HepG2 (cell line): ENCODE measurements at regions not wholly inside any gene's neighbourhood (a gene's known extent, or its start where the extent isn't known, plus 50 kb on each side); places are given as distances from the start of the nearest gene placed in this dataset.

Experiments
- ATAC-seq: fragments of 200-7000 bp; cut with Tn5 transposase; 3 replicates; pipeline ENCODE4 v1.9.1; 2020; ENCODE audit warnings: mild to moderate bottlenecking, moderate library complexity
- BruUV-seq: library from RNA; stranded (reverse); fragments of 400-500 nt; replicated peaks from 2 replicates; lab custom pipeline; 2021; lab: Mats Ljungman, UMichigan
- CTCF ChIA-PET: fragments of 300-600 bp; formaldehyde crosslinking; extraction: SDS; loops from one replicate; lab custom pipeline; 2021; ENCODE audit warnings: low total read pairs, inconsistent platforms, low intra/inter-chr PET ratio; lab: Yijun Ruan, JAX
- POLR2A ChIA-PET: fragments of 350-600 bp; sonication (Branson Sonifier 250); formaldehyde crosslinking; loops from one replicate; lab custom pipeline; 2020; ENCODE audit warnings: antibody characterized with exemption, inconsistent platforms; lab: Yijun Ruan, JAX
- DNase-seq: peaks from one replicate; pipeline ENCODE4 v3.0.0-alpha.2; 2015; ENCODE audit warnings: low spot score
- FAIRE-seq: peaks from 3 replicates; lab custom pipeline; 2011; peaks lifted over from hg19 to GRCh38; lab: Jason Lieb, UNC
- H2AFZ ChIP-seq: one replicate; pipeline ENCODE4 v1.6.1; 2011; ENCODE audit warnings: low read length, inconsistent platforms
- H3K27ac ChIP-seq: fragments of 300-600 bp; 3 replicates; pipeline ENCODE4 v1.8.0; 2011; ENCODE audit warnings: mixed run types, mild to moderate bottlenecking, mixed read lengths, low read length, inconsistent platforms; ENCODE audit not compliant: insufficient read depth; ENCODE audit errors: extremely low read length
- H3K27me3 ChIP-seq, 2 experiments: fragments of 200-600 bp in 1 of 2; 2 replicates in 1 of 2; 3 replicates in 1 of 2; pipeline versions ENCODE4 v1.6.0 to v1.8.0; 2011; ENCODE audit warnings: low read length in 2 of 2, mild to moderate bottlenecking in 2 of 2, moderate library complexity in 2 of 2, inconsistent platforms in 1 of 2; ENCODE audit not compliant: insufficient read depth in 2 of 2, control insufficient read depth in 1 of 2
- H3K36me3 ChIP-seq, 2 experiments: fragments of 200-600 bp in 1 of 2; replicated peaks in 1 of 2; 2 replicates in 1 of 2; 3 replicates in 1 of 2; pipeline versions ENCODE4 v1.5.1 to v1.8.0; 2011; ENCODE audit warnings: low read length in 2 of 2, inconsistent platforms in 1 of 2; ENCODE audit not compliant: insufficient read depth in 2 of 2, control insufficient read depth in 1 of 2
- H3K4me1 ChIP-seq: 2 replicates; pipeline ENCODE4 v1.5.1; 2012; ENCODE audit warnings: low read length, inconsistent platforms; ENCODE audit not compliant: insufficient read depth
- H3K4me2 ChIP-seq: 2 replicates; pipeline ENCODE4 v1.6.0; 2011; ENCODE audit warnings: low read depth, low read length, inconsistent platforms
- H3K4me3 ChIP-seq, 3 experiments: fragments of 200-600 bp in 1 of 3; sonication (generic), shearing (Covaris generic) in 1 of 3; replicated peaks in 1 of 3; 2 replicates each; pipeline ENCODE4 v1.5.1; 2011 to 2016; ENCODE audit warnings: low read length in 3 of 3, inconsistent platforms in 2 of 3, low read depth in 2 of 3, mild to moderate bottlenecking in 2 of 3, control low read depth in 1 of 3, mixed read lengths in 1 of 3; ENCODE audit not compliant: insufficient read depth in 1 of 3
- H3K79me2 ChIP-seq: one replicate; pipeline ENCODE4 v1.6.1; 2011; ENCODE audit warnings: low read length, inconsistent platforms; ENCODE audit not compliant: insufficient read depth
- H3K9ac ChIP-seq: 2 replicates; pipeline ENCODE4 v1.6.0; 2011; ENCODE audit warnings: mild to moderate bottlenecking, low read depth, low read length, inconsistent platforms; ENCODE audit not compliant: insufficient read depth
- H3K9me3 ChIP-seq: 2 replicates; pipeline ENCODE4 v1.5.1; 2012; ENCODE audit warnings: mild to moderate bottlenecking, low read length
- H4K20me1 ChIP-seq: 2 replicates; pipeline ENCODE4 v1.6.0; 2011; ENCODE audit warnings: inconsistent platforms, mild to moderate bottlenecking, low read length, moderate library complexity; ENCODE audit not compliant: insufficient read depth
- BRCA1 ChIP-seq: sonication (generic); formaldehyde crosslinking; IDR thresholded peaks from 2 replicates; pipeline ENCODE4 v1.4.0; 2020; ENCODE audit warnings: missing genetic modification reagents
- HNF1A ChIP-seq, 2 experiments: sonication (generic) in 1 of 2; formaldehyde crosslinking in 1 of 2; IDR thresholded peaks; 2 replicates each; pipeline versions ENCODE4 v1.4.0 to v1.6.1; 2016 to 2020; ENCODE audit warnings: borderline replicate concordance in 1 of 2, low read depth in 1 of 2, mild to moderate bottlenecking in 1 of 2, missing genetic modification reagents in 1 of 2
- NR2F6 ChIP-seq, 2 experiments: IDR thresholded peaks; 2 replicates each; pipeline ENCODE4 v1.6.1; 2016; ENCODE audit warnings: antibody characterized with exemption in 1 of 2, mild to moderate bottlenecking in 1 of 2
- ZNF350 ChIP-seq: sonication (generic); formaldehyde crosslinking; IDR thresholded peaks from 2 replicates; pipeline ENCODE4 v1.4.0; 2020; ENCODE audit warnings: mild to moderate bottlenecking, low read depth, missing genetic modification reagents, borderline replicate concordance
- WGBS: methylation state at CpG from one replicate; pipeline ENCODE4 v1.1.6; 2017; ENCODE audit warnings: low lambda C conversion rate; 5-methylcytosine and 5-hydroxymethylcytosine counted together
- in situ Hi-C: cut with HindIII; loops from 2 replicates; pipeline ENCODE4 v1.10.0; 2017; ENCODE audit warnings: low pct_unique_long_range_greater_than_20kb; ENCODE audit not compliant: extremely low pct_ligation_motif_present
- intact Hi-C: fragments of 100-400 bp; cut with micrococcal nuclease; formaldehyde crosslinking; loops from one replicate; pipeline ENCODE4 v1.10.0; 2022; ENCODE audit not compliant: unreplicated experiment

GRCh38 chr14:53390008-53390407 is 236.9 kb upstream of the DDHD1 start:
- ATAC-seq, result no peak
- peaks cover 0 to 21% of the 10 kb centered on the region in 2 experiments; a peak in 3 of 5 replicates for H3K27me3 ChIP-seq
- in situ Hi-C loops, result no loop called here
- peaks cover 7% of the 10 kb centered on the region for H3K9me3 ChIP-seq
- CTCF ChIA-PET, result no interaction called here
- intact Hi-C loops, result no loop called here
- BruUV-seq, result no TSS peak
- H3K4me2 ChIP-seq, result no peak overlapping the region
- H3K4me1 ChIP-seq, result no peaks in the 10 kb centered on the region
- H3K27ac ChIP-seq, result no peak overlapping the region
- H2AFZ ChIP-seq, result no peak overlapping the region
- TF ChIP-seq HNF1A (IDR thresholded peaks at IDR 0.05; ENCODE audit: low read depth) (no peak), HNF1A (CRISPR knock-in tag; IDR thresholded peaks at IDR 0.05; ENCODE audit: borderline replicate concordance) (no peak), NR2F6 (IDR thresholded peaks at IDR 0.05) (no peak), NR2F6 (CRISPR knock-in tag; IDR thresholded peaks at IDR 0.05) (no peak), BRCA1 (CRISPR knock-in tag) (no peak), ZNF350 (CRISPR knock-in tag) (no peak)
- no peak for DNase-seq
- POLR2A ChIA-PET, result no interaction called here
- no peaks in the 10 kb centered on the region for H3K36me3 ChIP-seq
- no peaks in the 10 kb centered on the region for H4K20me1 ChIP-seq
- no peaks in the 10 kb centered on the region for H3K79me2 ChIP-seq
- no peak overlapping the region for H3K4me3 ChIP-seq
- WGBS, result 4% methylated on average over 7 of the region's 7 CpGs
- H3K9ac ChIP-seq, result no peak overlapping the region
- FAIRE-seq, result no peak
